ENCODE measurements at regions not wholly inside any gene's neighbourhood (a gene's known extent, or its start where the extent isn't known, plus 50 kb on each side); places are given as distances from the start of the nearest gene placed in this dataset.
A peak's percentile ranks its signal among the peaks of the same experiment; 100 is the strongest.

- DNase-seq = no peak
- no peak for TF ChIP-seq CTCF (IDR thresholded peaks at IDR 0.05; ENCODE audit: low read depth, low read length)
- Histone ChIP-seq H3K36me3 (no peaks in the 10 kb centered on the region), H3K4me3 (ENCODE audit: low read depth, low read length) (no peak overlapping the region), H3K27ac (no peak overlapping the region), H3K27me3 (ENCODE audit: insufficient read depth, low read depth, severe bottlenecking) (peaks cover 15% of the 10 kb centered on the region), H3K9me3 (ENCODE audit: severe bottlenecking) (no peaks in the 10 kb centered on the region)
Measured at GRCh38 chr21:28513428-28513827, 479.2 kb downstream of the LTN1 start.

- Histone ChIP-seq H3K36me3 (no peaks in the 10 kb centered on the region), H3K27ac (no peak overlapping the region), H3K4me3 (ENCODE audit: low read depth, low read length) (no peak overlapping the region), H3K27me3 (ENCODE audit: insufficient read depth, low read depth, severe bottlenecking) (peaks cover 8% of the 10 kb centered on the region), H3K9me3 (ENCODE audit: severe bottlenecking) (no peaks in the 10 kb centered on the region)
- peak; percentile 33 for DNase-seq
- TF ChIP-seq CTCF (IDR thresholded peaks at IDR 0.05; ENCODE audit: low read depth, low read length) = 0 out of 2 replicates have a peak, but pooled peaks have one; percentile 1
Measured at GRCh38 chr21:28509031-28509430, 483.6 kb downstream of the LTN1 start.

GRCh38 chr21:28508126-28508525, 484.6 kb downstream of the LTN1 start:
- Histone ChIP-seq H3K4me3 (ENCODE audit: low read depth, low read length) (no peak overlapping the region), H3K27ac (no peak overlapping the region), H3K9me3 (ENCODE audit: severe bottlenecking) (no peaks in the 10 kb centered on the region), H3K36me3 (no peaks in the 10 kb centered on the region), H3K27me3 (ENCODE audit: insufficient read depth, low read depth, severe bottlenecking) (peaks cover 8% of the 10 kb centered on the region)
- DNase-seq = no peak
- no peak for TF ChIP-seq CTCF (IDR thresholded peaks at IDR 0.05; ENCODE audit: low read depth, low read length)

- no peak overlapping the region for H3K27ac ChIP-seq
- no peak for TF ChIP-seq CTCF (IDR thresholded peaks at IDR 0.05; ENCODE audit: low read depth, low read length)
Measured at GRCh38 chr21:28496517-28496916, 496.2 kb downstream of the LTN1 start.

GRCh38 chr21:28492127-28492526, 500.6 kb downstream of the LTN1 start:
- no peak for DNase-seq

More at GRCh38 chr21:28496517-28496916, 496.2 kb downstream of the LTN1 start:
- no peak for DNase-seq
- no peaks in the 10 kb centered on the region for H3K36me3 ChIP-seq
- no peak overlapping the region for H3K4me3 ChIP-seq (ENCODE audit: low read depth, low read length)
- peaks cover 17% of the 10 kb centered on the region for H3K27me3 ChIP-seq (ENCODE audit: insufficient read depth, low read depth, severe bottlenecking)
- H3K9me3 ChIP-seq (ENCODE audit: severe bottlenecking) = no peaks in the 10 kb centered on the region

More at GRCh38 chr21:28492127-28492526, 500.6 kb downstream of the LTN1 start:
- Histone ChIP-seq H3K36me3 (no peaks in the 10 kb centered on the region), H3K27me3 (ENCODE audit: insufficient read depth, low read depth, severe bottlenecking) (peaks cover 52% of the 10 kb centered on the region), H3K4me3 (ENCODE audit: low read depth, low read length) (no peak overlapping the region), H3K9me3 (ENCODE audit: severe bottlenecking) (no peaks in the 10 kb centered on the region), H3K27ac (no peak overlapping the region)
- no peak for TF ChIP-seq CTCF (IDR thresholded peaks at IDR 0.05; ENCODE audit: low read depth, low read length)
